SK-N-SH treated with all-trans-retinoic acid at 6 μM for 48 hours (cell line): ENCODE measurements at regions not wholly inside any gene's neighbourhood (a gene's known extent, or its start where the extent isn't known, plus 50 kb on each side); places are given as distances from the start of the nearest gene placed in this dataset.

Experiments
- ATAC-seq: fragments of 200-7000 bp; cut with Tn5 transposase; 3 replicates; pipeline ENCODE4 v1.9.1; 2020; ENCODE audit warnings: mild to moderate bottlenecking, moderate library complexity
- ARNTL ChIP-seq: fragments of 450-650 bp; formaldehyde crosslinking; IDR thresholded peaks from 2 replicates; pipeline ENCODE4 v1.5.0; 2020; ENCODE audit warnings: low read depth, mild to moderate bottlenecking, moderate library complexity, borderline replicate concordance
- BACH2 ChIP-seq: fragments of 250-450 bp; sonication (Bioruptor Pico); IDR thresholded peaks from 2 replicates; pipeline ENCODE4 v1.9.0; 2021; ENCODE audit warnings: mild to moderate bottlenecking, borderline replicate concordance
- CREB5 ChIP-seq: fragments of 250-450 bp; sonication (Bioruptor Pico); IDR thresholded peaks from 2 replicates; pipeline ENCODE4 v1.5.1; 2020; ENCODE audit warnings: low read depth, mild to moderate bottlenecking, moderate library complexity
- CSDC2 ChIP-seq: fragments of 250-450 bp; sonication (Bioruptor Pico); IDR thresholded peaks from 2 replicates; pipeline ENCODE4 v1.5.0; 2020; ENCODE audit warnings: mild to moderate bottlenecking, moderate library complexity
- CSRNP3 ChIP-seq: fragments of 250-450 bp; sonication (Bioruptor Pico); IDR thresholded peaks from 2 replicates; pipeline ENCODE4 v1.5.1; 2021; ENCODE audit warnings: mild to moderate bottlenecking, moderate library complexity
- ESRRG ChIP-seq: fragments of 250-450 bp; sonication (Bioruptor Pico); IDR thresholded peaks from 2 replicates; pipeline ENCODE4 v1.6.1; 2021; ENCODE audit warnings: mild to moderate bottlenecking
- GLIS3 ChIP-seq: fragments of 250-450 bp; sonication (Bioruptor Pico); IDR thresholded peaks from 2 replicates; pipeline ENCODE4 v1.5.0; 2020; ENCODE audit warnings: mild to moderate bottlenecking, moderate library complexity
- ISL1 ChIP-seq: fragments of 250-450 bp; sonication (Bioruptor Pico); IDR thresholded peaks from 2 replicates; pipeline ENCODE4 v2.1.2; 2022; ENCODE audit warnings: mild to moderate bottlenecking, moderate library complexity
- OSR1 ChIP-seq: fragments of 250-450 bp; sonication (Bioruptor Pico); IDR thresholded peaks from 2 replicates; pipeline ENCODE4 v1.8.0; 2022; ENCODE audit warnings: moderate library complexity, mild to moderate bottlenecking, inconsistent platforms
- PATZ1 ChIP-seq: fragments of 250-450 bp; sonication (Bioruptor Pico); IDR thresholded peaks from 2 replicates; pipeline ENCODE4 v1.8.0; 2020; ENCODE audit warnings: mild to moderate bottlenecking, moderate library complexity, borderline replicate concordance
- POU6F1 ChIP-seq: fragments of 250-450 bp; sonication (Bioruptor Pico); IDR thresholded peaks from 2 replicates; pipeline ENCODE4 v1.8.0; 2021; ENCODE audit warnings: low read depth, mild to moderate bottlenecking, moderate library complexity, borderline replicate concordance
- PPARA ChIP-seq: fragments of 250-450 bp; sonication (Bioruptor Pico); IDR thresholded peaks from 2 replicates; pipeline ENCODE4 v1.5.0; 2020; ENCODE audit warnings: mild to moderate bottlenecking, borderline replicate concordance
- RARB ChIP-seq: fragments of 250-450 bp; sonication (Bioruptor Pico); IDR thresholded peaks from 2 replicates; pipeline ENCODE4 v1.8.0; 2021; ENCODE audit warnings: mild to moderate bottlenecking, moderate library complexity
- SNAI2 ChIP-seq: fragments of 250-450 bp; sonication (Bioruptor Pico); IDR thresholded peaks from 2 replicates; pipeline ENCODE4 v1.5.0; 2020; ENCODE audit warnings: mild to moderate bottlenecking, moderate library complexity
- TCF4 ChIP-seq: fragments of 250-450 bp; sonication (Bioruptor Pico); IDR thresholded peaks from 2 replicates; pipeline ENCODE4 v1.8.0; 2021; ENCODE audit warnings: mild to moderate bottlenecking, moderate library complexity, borderline replicate concordance
- TSHZ2 ChIP-seq: fragments of 250-450 bp; sonication (Bioruptor Pico); IDR thresholded peaks from 2 replicates; pipeline ENCODE4 v1.5.0; 2020; ENCODE audit warnings: mild to moderate bottlenecking, moderate library complexity
- ZC3H10 ChIP-seq: fragments of 250-450 bp; sonication (Bioruptor Pico); IDR thresholded peaks from 2 replicates; pipeline ENCODE4 v1.5.1; 2021; ENCODE audit warnings: mild to moderate bottlenecking, moderate library complexity
- ZFP3 ChIP-seq: fragments of 250-450 bp; sonication (Bioruptor Pico); IDR thresholded peaks from 2 replicates; pipeline ENCODE4 v1.5.0; 2020; ENCODE audit warnings: mild to moderate bottlenecking, moderate library complexity
- ZFP30 ChIP-seq: fragments of 450-650 bp; formaldehyde crosslinking; IDR thresholded peaks from 2 replicates; pipeline ENCODE4 v1.5.0; 2022; ENCODE audit warnings: mild to moderate bottlenecking, moderate library complexity
- ZNF565 ChIP-seq: fragments of 450-650 bp; formaldehyde crosslinking; conservative IDR thresholded peaks from 2 replicates; pipeline ENCODE4 v1.5.0; 2020; ENCODE audit warnings: low read depth, mild to moderate bottlenecking, moderate library complexity
- ZNF70 ChIP-seq: fragments of 450-650 bp; formaldehyde crosslinking; IDR thresholded peaks from 2 replicates; pipeline ENCODE4 v1.5.0; 2020; ENCODE audit warnings: mild to moderate bottlenecking, moderate library complexity
- ZNF8 ChIP-seq: fragments of 450-650 bp; formaldehyde crosslinking; IDR thresholded peaks from 2 replicates; pipeline ENCODE4 v1.5.0; 2020; ENCODE audit warnings: mild to moderate bottlenecking, moderate library complexity

GRCh38 chr19:28644169-28644775 lies 568.7 kb downstream of the UQCRFS1 start:
- no peak for ATAC-seq
- TF ChIP-seq SNAI2 (CRISPR knock-in tag) = no peak
- no peak for TF ChIP-seq ISL1 (CRISPR knock-in tag)
- no peak for TF ChIP-seq ZC3H10 (CRISPR knock-in tag)
- no peak for TF ChIP-seq ZFP30
- TF ChIP-seq ZNF70 = no peak
- TF ChIP-seq PATZ1 (CRISPR knock-in tag) = no peak
- TF ChIP-seq ARNTL (CRISPR knock-in tag) = no peak
- no peak for TF ChIP-seq ZNF8
- no peak for TF ChIP-seq CSDC2 (CRISPR knock-in tag)
- no peak for TF ChIP-seq ZNF565 (CRISPR knock-in tag)
- TF ChIP-seq TSHZ2 (CRISPR knock-in tag) = no peak

GRCh38 chr19:28642787-28643683 lies 569.9 kb downstream of the UQCRFS1 start:
- TF ChIP-seq RARB (no peak), ZNF565 (CRISPR knock-in tag) (no peak), ZFP3 (no peak), PPARA (CRISPR knock-in tag) (no peak), OSR1 (CRISPR knock-in tag) (no peak), ARNTL (CRISPR knock-in tag) (no peak), ZNF70 (no peak), SNAI2 (CRISPR knock-in tag) (no peak), ZC3H10 (CRISPR knock-in tag) (no peak), CSRNP3 (CRISPR knock-in tag) (no peak), PATZ1 (CRISPR knock-in tag) (no peak), GLIS3 (no peak), CSDC2 (CRISPR knock-in tag) (no peak), BACH2 (CRISPR knock-in tag) (no peak), TCF4 (CRISPR knock-in tag) (no peak), CREB5 (no peak), POU6F1 (CRISPR knock-in tag) (no peak), ESRRG (CRISPR knock-in tag) (no peak)
- no peak for ATAC-seq
